IMR-90 (cell line): ENCODE measurements at regions not wholly inside any gene's neighbourhood (a gene's known extent, or its start where the extent isn't known, plus 50 kb on each side); places are given as distances from the start of the nearest gene placed in this dataset.

Experiments used
- ATAC-seq: fragments of 200-7000 bp; cut with Tn5 transposase; 2 replicates; pipeline ENCODE4 v1.9.1; 2020; ENCODE audit warnings: low read depth, mild to moderate bottlenecking, moderate library complexity
- BruUV-seq: library from RNA; stranded (reverse); fragments of 400-500 nt; replicated peaks from 2 replicates; lab custom pipeline; 2021; lab: Mats Ljungman, UMichigan
- CTCF ChIA-PET: fragments of 300-600 bp; formaldehyde crosslinking; extraction: SDS; loops from one replicate; lab custom pipeline; 2021; ENCODE audit warnings: antibody characterized with exemption; lab: Yijun Ruan, JAX
- POLR2A ChIA-PET: fragments of 300-600 bp; sonication (Branson Sonifier 250); formaldehyde crosslinking; loops from one replicate; lab custom pipeline; 2022; ENCODE audit warnings: antibody characterized with exemption; ENCODE audit not compliant: unreplicated experiment; lab: Charles Lee
- DNase-seq: peaks from one replicate; pipeline ENCODE4 v3.0.0; 2013
- H2AFZ ChIP-seq: replicated peaks from 2 replicates; pipeline ENCODE3; 2013; ENCODE audit warnings: low read length, mild to moderate bottlenecking; ENCODE audit not compliant: poor library complexity
- H2AK5ac ChIP-seq: 2 replicates; pipeline ENCODE4 v1.6.1; 2013; ENCODE audit warnings: low read depth, low read length, inconsistent platforms
- H2AK9ac ChIP-seq: replicated peaks from 2 replicates; pipeline ENCODE3; 2013; ENCODE audit warnings: mild to moderate bottlenecking, low read depth, low read length, moderate library complexity; ENCODE audit not compliant: poor library complexity
- H2BK120ac ChIP-seq: 2 replicates; pipeline ENCODE4 v1.6.1; 2013; ENCODE audit warnings: low read depth, low read length, inconsistent platforms
- H2BK15ac ChIP-seq: 3 replicates; pipeline ENCODE4 v1.6.1; 2013; ENCODE audit warnings: low read depth, low read length, inconsistent platforms
- H2BK20ac ChIP-seq: 2 replicates; pipeline ENCODE4 v1.6.1; 2013; ENCODE audit warnings: low read depth, mild to moderate bottlenecking, inconsistent platforms, low read length, moderate library complexity
- H2BK5ac ChIP-seq: 2 replicates; pipeline ENCODE4 v1.6.1; 2013; ENCODE audit warnings: mild to moderate bottlenecking, low read depth, low read length, inconsistent platforms; ENCODE audit not compliant: poor library complexity, severe bottlenecking
- H3K14ac ChIP-seq: replicated peaks from 2 replicates; pipeline ENCODE4 v1.6.1; 2013; ENCODE audit warnings: low read depth, low read length, inconsistent platforms
- H3K18ac ChIP-seq: 2 replicates; pipeline ENCODE4 v1.6.1; 2013; ENCODE audit warnings: low read depth, low read length, control low read depth
- H3K23ac ChIP-seq: 2 replicates; pipeline ENCODE4 v1.6.1; 2013; ENCODE audit warnings: low read depth, low read length, inconsistent platforms
- H3K27ac ChIP-seq: 2 replicates; pipeline ENCODE4 v1.5.1; 2013; ENCODE audit warnings: mild to moderate bottlenecking, control low read depth, low read length; ENCODE audit not compliant: insufficient read depth
- H3K27me3 ChIP-seq: 2 replicates; pipeline ENCODE4 v1.6.1; 2013; ENCODE audit warnings: low read length; ENCODE audit not compliant: control insufficient read depth, insufficient read depth
- H3K36me3 ChIP-seq: 2 replicates; pipeline ENCODE4 v1.6.1; 2013; ENCODE audit warnings: low read length, mixed read lengths; ENCODE audit not compliant: control insufficient read depth, insufficient read depth
- H3K4ac ChIP-seq: 2 replicates; pipeline ENCODE4 v1.6.1; 2013; ENCODE audit warnings: low read depth, low read length, inconsistent platforms
- H3K4me1 ChIP-seq: 2 replicates; pipeline ENCODE4 v1.6.1; 2013; ENCODE audit warnings: low read length, mixed read lengths; ENCODE audit not compliant: control insufficient read depth, insufficient read depth
- H3K4me2 ChIP-seq: 2 replicates; pipeline ENCODE4 v1.6.1; 2013; ENCODE audit warnings: low read depth, mild to moderate bottlenecking, control low read depth, low read length, moderate library complexity
- H3K4me3 ChIP-seq: 2 replicates; pipeline ENCODE4 v1.5.1; 2013; ENCODE audit warnings: low read depth, mild to moderate bottlenecking, control low read depth, low read length, moderate library complexity; ENCODE audit not compliant: insufficient read depth
- H3K56ac ChIP-seq: 2 replicates; pipeline ENCODE4 v1.6.1; 2013; ENCODE audit warnings: low read length, inconsistent platforms; ENCODE audit not compliant: insufficient read depth; ENCODE audit errors: extremely low read depth
- H3K79me1 ChIP-seq, 2 experiments: 2 replicates each; pipeline ENCODE4 v1.6.1; 2013; ENCODE audit warnings: low read length in 2 of 2, inconsistent platforms in 1 of 2, low read depth in 1 of 2
- H3K9ac ChIP-seq: 2 replicates; pipeline ENCODE4 v1.6.1; 2013; ENCODE audit warnings: low read depth, low read length, control low read depth
- H3K9me1 ChIP-seq: 2 replicates; pipeline ENCODE4 v1.6.1; 2013; ENCODE audit warnings: low read length, inconsistent platforms; ENCODE audit not compliant: insufficient read depth
- H3K9me3 ChIP-seq: 2 replicates; pipeline ENCODE4 v1.6.1; 2013; ENCODE audit warnings: low read length; ENCODE audit not compliant: control insufficient read depth, insufficient read depth
- H4K20me1 ChIP-seq: 2 replicates; pipeline ENCODE4 v1.6.1; 2013; ENCODE audit warnings: low read length, inconsistent platforms; ENCODE audit not compliant: insufficient read depth
- H4K5ac ChIP-seq: 2 replicates; pipeline ENCODE4 v1.6.1; 2013; ENCODE audit warnings: mild to moderate bottlenecking, low read depth, low read length, control low read depth
- H4K8ac ChIP-seq, 2 experiments: 2 replicates each; pipeline ENCODE4 v1.6.1; 2013; ENCODE audit warnings: low read depth in 2 of 2, low read length in 2 of 2, control low read depth in 1 of 2, inconsistent platforms in 1 of 2
- H4K91ac ChIP-seq: 2 replicates; pipeline ENCODE4 v1.6.1; 2013; ENCODE audit warnings: low read depth, low read length, inconsistent platforms; ENCODE audit not compliant: insufficient read depth
- MAZ ChIP-seq: IDR thresholded peaks from 2 replicates; pipeline ENCODE4 v1.6.1; 2012; ENCODE audit warnings: low read depth, mild to moderate bottlenecking, low read length, improper control_type of control experiment, moderate library complexity, borderline replicate concordance
- MXI1 ChIP-seq: IDR thresholded peaks from 2 replicates; pipeline ENCODE4 v1.6.1; 2012; ENCODE audit warnings: low read depth, mild to moderate bottlenecking, low read length, moderate library complexity, borderline replicate concordance
- POLR2A ChIP-seq: IDR thresholded peaks from 2 replicates; pipeline ENCODE4 v1.6.1; 2012; ENCODE audit warnings: mild to moderate bottlenecking, low read depth, low read length
- RAD21 ChIP-seq: IDR thresholded peaks from 2 replicates; pipeline ENCODE4 v1.6.1; 2012; ENCODE audit warnings: low read length, improper control_type of control experiment
- RCOR1 ChIP-seq: IDR thresholded peaks from 2 replicates; pipeline ENCODE4 v1.6.1; 2012; ENCODE audit warnings: mild to moderate bottlenecking, low read length, improper control_type of control experiment; ENCODE audit not compliant: insufficient replicate concordance
- USF2 ChIP-seq: fragments of 150-350 bp; IDR thresholded peaks from 2 replicates; pipeline ENCODE4 v1.6.1; 2017; ENCODE audit warnings: mild to moderate bottlenecking, antibody characterized with exemption, low read length, low read depth
- WGBS, 2 experiments: methylation state at CpG; one replicate each; pipeline versions ENCODE4 v1.1.5 to v1.1.7; 2013; ENCODE audit warnings: missing lambda C conversion rate in 2 of 2; ENCODE audit not compliant: insufficient read length in 1 of 2; ENCODE audit errors: extremely low coverage in 2 of 2; 5-methylcytosine and 5-hydroxymethylcytosine counted together
- dilution Hi-C: fragments of 300-500 bp; cut with HindIII; formaldehyde crosslinking; loops from one replicate; pipeline ENCODE4 v1.14.3; 2018; ENCODE audit warnings: low sequenced_read_pairs; ENCODE audit not compliant: unreplicated experiment
- in situ Hi-C: fragments of 300-500 bp; cut with MboI; formaldehyde crosslinking; loops from 3 replicates; pipeline ENCODE4 v1.14.3; 2019; ENCODE audit warnings: low sequenced_read_pairs, inconsistent platforms, mixed read lengths
- intact Hi-C: fragments of 100-400 bp; cut with micrococcal nuclease; formaldehyde crosslinking; loops from 2 replicates; pipeline ENCODE4 v1.10.0; 2022
- TF ChIP-seq, protein P1 (sequence below): conservative IDR thresholded peaks from 2 replicates; pipeline ENCODE4 v1.5.1; 2012; ENCODE audit warnings: mild to moderate bottlenecking, low read depth, low read length, improper control_type of control experiment
- TF ChIP-seq, protein P2 (sequence below): fragments of 150-350 bp; IDR thresholded peaks from 2 replicates; pipeline ENCODE4 v1.6.1; 2016; ENCODE audit warnings: low read depth, mild to moderate bottlenecking, low read length, moderate library complexity, borderline replicate concordance

DNA sequence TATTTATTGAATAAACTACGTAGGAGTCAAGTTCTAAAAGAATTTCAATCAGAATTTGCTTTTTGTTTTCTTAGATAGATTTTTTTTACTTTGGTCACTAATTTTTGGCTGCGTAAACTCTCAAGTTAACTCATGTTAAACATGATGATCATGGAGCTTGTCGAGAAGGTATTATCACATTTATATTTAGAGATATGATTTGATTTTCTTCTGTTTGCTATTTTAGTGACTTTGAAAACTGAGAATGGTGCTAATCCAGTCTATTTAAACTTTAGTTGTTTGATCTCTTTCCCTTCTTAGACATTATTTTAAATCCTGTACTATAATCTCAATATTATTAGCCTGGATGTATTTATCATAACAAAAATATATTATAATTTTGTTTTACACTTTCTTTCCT is 179.4 kb upstream of the SEMA3C start:
- ATAC-seq: no peak
- CTCF ChIA-PET: no interaction called here
- intact Hi-C loops: no loop called here

More for the DNA sequence above, 179.4 kb upstream of the SEMA3C start:
- Histone ChIP-seq H2AFZ (no peak overlapping the region), H2BK15ac (no peak overlapping the region), H3K18ac (no peak overlapping the region), H2BK20ac (no peak overlapping the region), H2AK5ac (no peak overlapping the region), H2BK5ac (no peak overlapping the region), H3K4me1 (no peaks in the 10 kb centered on the region), H4K20me1 (no peaks in the 10 kb centered on the region), H2AK9ac (no peak overlapping the region), H3K4me2 (no peak overlapping the region), H2BK120ac (no peak overlapping the region), H3K9me3 (no peaks in the 10 kb centered on the region), H3K27ac (no peak overlapping the region), H4K91ac (no peak overlapping the region), H3K4me3 (no peak overlapping the region), H4K5ac (no peak overlapping the region), H3K36me3 (no peaks in the 10 kb centered on the region), H3K56ac (no peak overlapping the region), H3K4ac (no peak overlapping the region), H3K9ac (no peak overlapping the region), H3K79me1 (no peaks in the 10 kb centered on the region), H4K8ac (no peak overlapping the region), H3K9me1 (no peaks in the 10 kb centered on the region), H3K27me3 (no peaks in the 10 kb centered on the region), H3K23ac (no peak overlapping the region), H3K14ac (no peak overlapping the region)
- dilution Hi-C loops (no loop called here), in situ Hi-C loops (no loop called here)
- POLR2A ChIA-PET: no interaction called here
- no TSS peak for BruUV-seq
- DNase-seq: no peak
- no peak for TF ChIP-seq USF2
- no peak for TF ChIP-seq RCOR1
- TF ChIP-seq, protein P1, sequence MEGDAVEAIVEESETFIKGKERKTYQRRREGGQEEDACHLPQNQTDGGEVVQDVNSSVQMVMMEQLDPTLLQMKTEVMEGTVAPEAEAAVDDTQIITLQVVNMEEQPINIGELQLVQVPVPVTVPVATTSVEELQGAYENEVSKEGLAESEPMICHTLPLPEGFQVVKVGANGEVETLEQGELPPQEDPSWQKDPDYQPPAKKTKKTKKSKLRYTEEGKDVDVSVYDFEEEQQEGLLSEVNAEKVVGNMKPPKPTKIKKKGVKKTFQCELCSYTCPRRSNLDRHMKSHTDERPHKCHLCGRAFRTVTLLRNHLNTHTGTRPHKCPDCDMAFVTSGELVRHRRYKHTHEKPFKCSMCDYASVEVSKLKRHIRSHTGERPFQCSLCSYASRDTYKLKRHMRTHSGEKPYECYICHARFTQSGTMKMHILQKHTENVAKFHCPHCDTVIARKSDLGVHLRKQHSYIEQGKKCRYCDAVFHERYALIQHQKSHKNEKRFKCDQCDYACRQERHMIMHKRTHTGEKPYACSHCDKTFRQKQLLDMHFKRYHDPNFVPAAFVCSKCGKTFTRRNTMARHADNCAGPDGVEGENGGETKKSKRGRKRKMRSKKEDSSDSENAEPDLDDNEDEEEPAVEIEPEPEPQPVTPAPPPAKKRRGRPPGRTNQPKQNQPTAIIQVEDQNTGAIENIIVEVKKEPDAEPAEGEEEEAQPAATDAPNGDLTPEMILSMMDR: no peak
- TF ChIP-seq, protein P2, sequence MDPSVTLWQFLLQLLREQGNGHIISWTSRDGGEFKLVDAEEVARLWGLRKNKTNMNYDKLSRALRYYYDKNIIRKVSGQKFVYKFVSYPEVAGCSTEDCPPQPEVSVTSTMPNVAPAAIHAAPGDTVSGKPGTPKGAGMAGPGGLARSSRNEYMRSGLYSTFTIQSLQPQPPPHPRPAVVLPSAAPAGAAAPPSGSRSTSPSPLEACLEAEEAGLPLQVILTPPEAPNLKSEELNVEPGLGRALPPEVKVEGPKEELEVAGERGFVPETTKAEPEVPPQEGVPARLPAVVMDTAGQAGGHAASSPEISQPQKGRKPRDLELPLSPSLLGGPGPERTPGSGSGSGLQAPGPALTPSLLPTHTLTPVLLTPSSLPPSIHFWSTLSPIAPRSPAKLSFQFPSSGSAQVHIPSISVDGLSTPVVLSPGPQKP: no peak
- no peak for TF ChIP-seq MAZ
- no peak for TF ChIP-seq POLR2A
- TF ChIP-seq MXI1: no peak
- no peak for TF ChIP-seq RAD21
- no CpG with 5 or more reads among the region's 3 CpGs for WGBS, 2 experiments
